H1 (cell line): ENCODE measurements at regions not wholly inside any gene's neighbourhood (a gene's known extent, or its start where the extent isn't known, plus 50 kb on each side); places are given as distances from the start of the nearest gene placed in this dataset.

ENCODE experiments used
- CHD1 ChIP-seq: IDR thresholded peaks from 2 replicates; pipeline ENCODE4 v1.6.1; 2012; ENCODE audit warnings: low read depth, low read length, improper control_type of control experiment
- EZH2 ChIP-seq: fragments of 200-600 bp; sonication (generic); IDR thresholded peaks from 2 replicates; pipeline ENCODE4 v1.7.1; 2012; ENCODE audit warnings: low read depth, mild to moderate bottlenecking, moderate library complexity, low read length, inconsistent platforms; ENCODE audit not compliant: severe bottlenecking
- FOSL1 ChIP-seq: IDR thresholded peaks from 2 replicates; pipeline ENCODE4 v1.6.1; 2011; ENCODE audit warnings: mild to moderate bottlenecking, low read depth, low read length, moderate library complexity; ENCODE audit not compliant: insufficient read depth
- TBP ChIP-seq: IDR thresholded peaks from 2 replicates; pipeline ENCODE4 v1.6.1; 2011; ENCODE audit warnings: low read depth, low read length, improper control_type of control experiment

GRCh38 chr14:39912192-39913100, 480.2 kb upstream of the FBXO33 start (continued):
- TF ChIP-seq EZH2, result no peak
- TF ChIP-seq TBP, result no peak
- TF ChIP-seq CHD1, result no peak
- TF ChIP-seq FOSL1, result no peak
- TF ChIP-seq, all 59 proteins: peak for 0
